GM12878 (cell line): ENCODE measurements at regions not wholly inside any gene's neighbourhood (a gene's known extent, or its start where the extent isn't known, plus 50 kb on each side); places are given as distances from the start of the nearest gene placed in this dataset.

Experiments
- ATAC-seq: fragments of 200-7000 bp; cut with Tn5 transposase; 3 replicates; pipeline ENCODE4 v1.9.1; 2020; ENCODE audit warnings: mild to moderate bottlenecking, moderate library complexity
- BruUV-seq: library from RNA; stranded (reverse); fragments of 400-500 nt; replicated peaks from 2 replicates; lab custom pipeline; 2021; lab: Mats Ljungman, UMichigan
- CTCF ChIA-PET: fragments of 300-600 bp; sonication (Branson Sonifier 250); formaldehyde crosslinking; extraction: SDS; loops from one replicate; lab custom pipeline; 2021; ENCODE audit warnings: inconsistent platforms; lab: Yijun Ruan, JAX
- POLR2A ChIA-PET: fragments of 350-600 bp; formaldehyde crosslinking; extraction: SDS; loops from one replicate; lab custom pipeline; 2021; ENCODE audit warnings: inconsistent platforms; lab: Charles Lee
- RAD21 ChIA-PET: fragments of 300-600 bp; sonication (Branson Sonifier 250); formaldehyde crosslinking; loops from one replicate; lab custom pipeline; 2023; ENCODE audit warnings: antibody characterized with exemption; ENCODE audit not compliant: unreplicated experiment; lab: Charles Lee
- SMC1A ChIA-PET: fragments of 300-600 bp; sonication (Branson Sonifier 250); formaldehyde crosslinking; loops from one replicate; lab custom pipeline; 2023; ENCODE audit not compliant: unreplicated experiment, uncharacterized antibody; lab: Charles Lee
- DNase-seq: peaks from one replicate; pipeline ENCODE4 v3.0.0-alpha.2; 2011; ENCODE audit warnings: low read depth, low spot score
- FAIRE-seq: peaks from 3 replicates; lab custom pipeline; 2011; peaks lifted over from hg19 to GRCh38; lab: Jason Lieb, UNC
- H2AFZ ChIP-seq: 2 replicates; pipeline ENCODE4 v1.6.0; 2011; ENCODE audit warnings: low read depth, low read length, control low read depth; ENCODE audit not compliant: control insufficient read depth
- H3K27ac ChIP-seq: 2 replicates; pipeline ENCODE4 v1.5.1; 2011; ENCODE audit warnings: control low read depth; ENCODE audit not compliant: control insufficient read depth, insufficient read depth
- H3K27me3 ChIP-seq, 2 experiments: replicated peaks in 1 of 2; 2 replicates each; pipeline versions ENCODE4 v1.6.0 to v1.6.1; 2011; ENCODE audit warnings: low read length in 1 of 2; ENCODE audit not compliant: control insufficient read depth in 2 of 2, insufficient read depth in 2 of 2
- H3K36me3 ChIP-seq, 2 experiments: 2 replicates each; pipeline ENCODE4 v1.5.1; 2011; ENCODE audit warnings: low read length in 1 of 2; ENCODE audit not compliant: control insufficient read depth in 2 of 2, insufficient read depth in 2 of 2
- H3K4me1 ChIP-seq: 2 replicates; pipeline ENCODE4 v1.6.1; 2011; ENCODE audit warnings: mild to moderate bottlenecking, low read length, moderate library complexity, mixed read lengths; ENCODE audit not compliant: control insufficient read depth, insufficient read depth
- H3K4me2 ChIP-seq: 2 replicates; pipeline ENCODE4 v1.6.0; 2011; ENCODE audit warnings: control low read depth; ENCODE audit not compliant: control insufficient read depth, insufficient read depth
- H3K4me3 ChIP-seq: fragments of 200-600 bp; sonication (generic); 2 replicates; pipeline ENCODE4 v1.5.1; 2016
- H3K79me2 ChIP-seq: 2 replicates; pipeline ENCODE4 v1.6.0; 2011; ENCODE audit warnings: low read length; ENCODE audit not compliant: control insufficient read depth, insufficient read depth
- H3K9ac ChIP-seq: 2 replicates; pipeline ENCODE4 v1.8.0; 2011; ENCODE audit warnings: low read length, control low read depth, mixed read lengths; ENCODE audit not compliant: control insufficient read depth, insufficient read depth
- H3K9me3 ChIP-seq: replicated peaks from 3 replicates; pipeline ENCODE4 v1.5.1; 2011; ENCODE audit warnings: mild to moderate bottlenecking, low read length; ENCODE audit not compliant: control insufficient read depth, insufficient read depth
- H4K20me1 ChIP-seq: 2 replicates; pipeline ENCODE4 v1.6.0; 2011; ENCODE audit not compliant: control insufficient read depth, insufficient read depth
- CREB1 ChIP-seq: IDR thresholded peaks from 2 replicates; pipeline ENCODE4 v1.6.1; 2012; ENCODE audit warnings: low read depth, mild to moderate bottlenecking, inconsistent platforms
- HCFC1 ChIP-seq: fragments of 150-350 bp; IDR thresholded peaks from 2 replicates; pipeline ENCODE4 v1.6.1; 2014; ENCODE audit warnings: low read length
- HDGF ChIP-seq: fragments of 450-650 bp; IDR thresholded peaks from 2 replicates; pipeline ENCODE4 v1.6.1; 2016; ENCODE audit warnings: antibody characterized with exemption
- MTA3 ChIP-seq: IDR thresholded peaks from 2 replicates; pipeline ENCODE4 v1.6.1; 2012; ENCODE audit warnings: low read length, inconsistent platforms, borderline replicate concordance
- NR2C1 ChIP-seq: fragments of 450-650 bp; IDR thresholded peaks from 2 replicates; pipeline ENCODE4 v1.6.1; 2017; ENCODE audit warnings: antibody characterized with exemption, mild to moderate bottlenecking, moderate library complexity
- RUNX3 ChIP-seq: IDR thresholded peaks from 2 replicates; pipeline ENCODE4 v1.6.1; 2012; ENCODE audit warnings: low read length, inconsistent platforms
- SUZ12 ChIP-seq: fragments of 200-600 bp; sonication (generic); IDR thresholded peaks from one replicate; pipeline ENCODE4 v1.6.1; 2018; ENCODE audit warnings: antibody characterized with exemption, mild to moderate bottlenecking; ENCODE audit not compliant: unreplicated experiment
- WGBS: methylation state at CpG from one replicate; pipeline ENCODE4 v1.1.6; 2016; ENCODE audit warnings: low lambda C conversion rate; ENCODE audit not compliant: insufficient replicate concordance, insufficient coverage; ENCODE audit errors: missing lambda C conversion rate; 5-methylcytosine and 5-hydroxymethylcytosine counted together
- in situ Hi-C: fragments of 300-500 bp; cut with MboI; formaldehyde crosslinking; loops from 9 replicates; pipeline ENCODE4 v1.14.3; 2018; ENCODE audit warnings: mixed read lengths
- intact Hi-C: fragments of 100-400 bp; cut with micrococcal nuclease; formaldehyde crosslinking; loops from one replicate; pipeline ENCODE4 v1.14.2; 2022; ENCODE audit not compliant: unreplicated experiment
- TF ChIP-seq, protein P1 (sequence below): fragments of 450-650 bp; IDR thresholded peaks from 2 replicates; pipeline ENCODE4 v1.6.1; 2017; ENCODE audit warnings: mild to moderate bottlenecking, low read depth, inconsistent platforms; ENCODE audit not compliant: poor library complexity, severe bottlenecking
- TF ChIP-seq, protein P2 (sequence below): IDR thresholded peaks from 2 replicates; pipeline ENCODE4 v1.6.1; 2012; ENCODE audit warnings: low read length, inconsistent platforms
- TF ChIP-seq, protein P3 (sequence below): fragments of 450-650 bp; IDR thresholded peaks from 2 replicates; pipeline ENCODE4 v1.6.1; 2018; ENCODE audit warnings: borderline replicate concordance, mild to moderate bottlenecking; ENCODE audit not compliant: partially characterized antibody
- TF ChIP-seq, protein P4 (sequence below): IDR thresholded peaks from 2 replicates; pipeline ENCODE4 v1.6.1; 2011; ENCODE audit warnings: low read depth, mild to moderate bottlenecking, low read length, moderate library complexity, borderline replicate concordance; ENCODE audit errors: extremely low read depth

DNA sequence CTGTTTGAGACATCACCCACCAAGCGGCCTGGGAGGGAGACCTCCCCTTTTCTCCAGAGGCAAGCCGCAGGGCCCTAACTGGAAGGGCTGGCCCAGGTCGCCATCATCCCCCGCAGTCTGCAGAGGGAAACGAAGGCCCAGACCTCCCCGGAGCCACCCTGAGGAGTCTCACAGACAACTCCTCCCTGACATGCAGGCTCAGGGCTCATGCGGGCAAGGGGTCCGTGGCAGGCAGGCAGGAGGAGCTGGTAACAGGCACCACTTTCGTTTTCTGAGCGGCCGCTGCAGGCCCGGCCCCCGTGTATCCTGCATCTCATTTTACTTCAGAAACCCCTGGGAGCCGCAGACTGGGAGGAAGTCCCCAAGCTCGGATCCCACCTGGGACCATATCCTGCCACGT, 192.0 kb upstream of the PPP1R26 start (continued):
- no peak for TF ChIP-seq NR2C1

DNA sequence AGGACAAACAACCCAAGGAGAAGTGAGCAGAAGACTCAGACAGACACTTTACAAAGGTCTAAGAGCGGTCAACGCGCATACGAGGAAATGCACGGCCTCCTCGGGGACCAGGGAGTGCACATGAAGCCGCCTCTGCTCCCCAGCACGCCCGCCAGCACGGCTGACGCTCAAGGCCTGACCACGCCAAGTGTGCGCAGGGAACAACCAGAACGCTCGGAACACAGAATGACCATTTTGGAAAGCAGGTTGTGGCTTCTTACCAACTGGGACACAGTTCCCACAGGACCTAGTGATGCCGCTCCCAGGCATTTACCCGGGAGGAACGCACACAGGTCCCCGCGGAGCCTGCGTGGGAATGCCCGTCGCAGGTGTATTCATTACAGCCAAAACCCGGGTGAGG, 191.5 kb upstream of the PPP1R26 start:
- no peaks in the 10 kb centered on the region for H3K79me2 ChIP-seq
- RAD21 ChIA-PET: no interaction called here
- H3K36me3 ChIP-seq: no peaks in the 10 kb centered on the region
- SMC1A ChIA-PET: no interaction called here
- 65% methylated on average over 24 of the region's 24 CpGs for WGBS
- no peaks in the 10 kb centered on the region for H3K4me1 ChIP-seq
- POLR2A ChIA-PET: no interaction called here
- H4K20me1 ChIP-seq: no peaks in the 10 kb centered on the region
- H2AFZ ChIP-seq: no peak overlapping the region
- H3K27ac ChIP-seq: no peak overlapping the region
- no peak for ATAC-seq
- in situ Hi-C loops (no loop called here), intact Hi-C loops (no loop called here)
- H3K27me3 ChIP-seq: no peaks in the 10 kb centered on the region; a peak in 1 of 4 replicates
- FAIRE-seq: no peak
- TF ChIP-seq SUZ12: no peak
- TF ChIP-seq, protein P1, sequence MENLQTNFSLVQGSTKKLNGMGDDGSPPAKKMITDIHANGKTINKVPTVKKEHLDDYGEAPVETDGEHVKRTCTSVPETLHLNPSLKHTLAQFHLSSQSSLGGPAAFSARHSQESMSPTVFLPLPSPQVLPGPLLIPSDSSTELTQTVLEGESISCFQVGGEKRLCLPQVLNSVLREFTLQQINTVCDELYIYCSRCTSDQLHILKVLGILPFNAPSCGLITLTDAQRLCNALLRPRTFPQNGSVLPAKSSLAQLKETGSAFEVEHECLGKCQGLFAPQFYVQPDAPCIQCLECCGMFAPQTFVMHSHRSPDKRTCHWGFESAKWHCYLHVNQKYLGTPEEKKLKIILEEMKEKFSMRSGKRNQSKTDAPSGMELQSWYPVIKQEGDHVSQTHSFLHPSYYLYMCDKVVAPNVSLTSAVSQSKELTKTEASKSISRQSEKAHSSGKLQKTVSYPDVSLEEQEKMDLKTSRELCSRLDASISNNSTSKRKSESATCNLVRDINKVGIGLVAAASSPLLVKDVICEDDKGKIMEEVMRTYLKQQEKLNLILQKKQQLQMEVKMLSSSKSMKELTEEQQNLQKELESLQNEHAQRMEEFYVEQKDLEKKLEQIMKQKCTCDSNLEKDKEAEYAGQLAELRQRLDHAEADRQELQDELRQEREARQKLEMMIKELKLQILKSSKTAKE: no peak
- H3K9ac ChIP-seq: no peak overlapping the region
- H3K9me3 ChIP-seq: no peaks in the 10 kb centered on the region; the same call in 2 of the 3 replicates
- no peak overlapping the region for H3K4me2 ChIP-seq
- no peak overlapping the region for H3K4me3 ChIP-seq
- DNase-seq: no peak
- no TSS peak for BruUV-seq
- CTCF ChIA-PET: no interaction called here

DNA sequence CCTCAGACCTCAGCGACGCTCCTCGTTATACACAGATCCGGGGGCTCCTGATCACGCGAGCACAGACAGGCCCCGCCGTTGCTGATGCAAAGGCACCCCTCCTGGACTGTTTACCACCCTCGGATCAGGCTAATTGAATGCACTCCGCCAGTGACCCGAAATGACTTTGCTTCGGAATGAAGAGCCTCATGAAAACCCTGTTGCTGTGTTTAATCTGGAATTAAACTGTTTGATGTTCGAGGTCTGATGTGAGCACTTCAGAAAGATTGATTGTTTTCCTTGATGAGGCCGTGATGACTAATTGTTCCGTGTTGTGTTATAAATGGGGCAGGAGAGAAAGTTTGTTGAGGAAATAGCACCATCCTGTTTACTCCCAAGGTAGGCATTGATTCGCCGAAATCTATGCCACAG, 190.5 kb upstream of the PPP1R26 start:
- Histone ChIP-seq H3K4me1 (no peaks in the 10 kb centered on the region), H3K4me3 (no peak overlapping the region), H2AFZ (no peak overlapping the region), H3K27me3 (no peaks in the 10 kb centered on the region; a peak in 2 of 4 replicates), H3K4me2 (no peak overlapping the region), H3K79me2 (no peaks in the 10 kb centered on the region), H4K20me1 (no peaks in the 10 kb centered on the region), H3K27ac (no peak overlapping the region), H3K9ac (no peak overlapping the region), H3K36me3 (no peaks in the 10 kb centered on the region), H3K9me3 (no peaks in the 10 kb centered on the region; the same call in 2 of the 3 replicates)
- 41% methylated on average over 17 of the region's 17 CpGs for WGBS
- RAD21 ChIA-PET: no interaction called here
- CTCF ChIA-PET: no interaction called here
- POLR2A ChIA-PET: no interaction called here
- intact Hi-C loops (no loop called here), in situ Hi-C loops (no loop called here)
- BruUV-seq: no TSS peak
- ATAC-seq (no peak), FAIRE-seq (no peak), DNase-seq (no peak)
- SMC1A ChIA-PET: no interaction called here
- TF ChIP-seq, protein P2, sequence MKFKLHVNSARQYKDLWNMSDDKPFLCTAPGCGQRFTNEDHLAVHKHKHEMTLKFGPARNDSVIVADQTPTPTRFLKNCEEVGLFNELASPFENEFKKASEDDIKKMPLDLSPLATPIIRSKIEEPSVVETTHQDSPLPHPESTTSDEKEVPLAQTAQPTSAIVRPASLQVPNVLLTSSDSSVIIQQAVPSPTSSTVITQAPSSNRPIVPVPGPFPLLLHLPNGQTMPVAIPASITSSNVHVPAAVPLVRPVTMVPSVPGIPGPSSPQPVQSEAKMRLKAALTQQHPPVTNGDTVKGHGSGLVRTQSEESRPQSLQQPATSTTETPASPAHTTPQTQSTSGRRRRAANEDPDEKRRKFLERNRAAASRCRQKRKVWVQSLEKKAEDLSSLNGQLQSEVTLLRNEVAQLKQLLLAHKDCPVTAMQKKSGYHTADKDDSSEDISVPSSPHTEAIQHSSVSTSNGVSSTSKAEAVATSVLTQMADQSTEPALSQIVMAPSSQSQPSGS: no peak
- TF ChIP-seq RUNX3 (no peak), HDGF (no peak), MTA3 (no peak), CREB1 (no peak), HCFC1 (no peak)
- TF ChIP-seq, protein P3, sequence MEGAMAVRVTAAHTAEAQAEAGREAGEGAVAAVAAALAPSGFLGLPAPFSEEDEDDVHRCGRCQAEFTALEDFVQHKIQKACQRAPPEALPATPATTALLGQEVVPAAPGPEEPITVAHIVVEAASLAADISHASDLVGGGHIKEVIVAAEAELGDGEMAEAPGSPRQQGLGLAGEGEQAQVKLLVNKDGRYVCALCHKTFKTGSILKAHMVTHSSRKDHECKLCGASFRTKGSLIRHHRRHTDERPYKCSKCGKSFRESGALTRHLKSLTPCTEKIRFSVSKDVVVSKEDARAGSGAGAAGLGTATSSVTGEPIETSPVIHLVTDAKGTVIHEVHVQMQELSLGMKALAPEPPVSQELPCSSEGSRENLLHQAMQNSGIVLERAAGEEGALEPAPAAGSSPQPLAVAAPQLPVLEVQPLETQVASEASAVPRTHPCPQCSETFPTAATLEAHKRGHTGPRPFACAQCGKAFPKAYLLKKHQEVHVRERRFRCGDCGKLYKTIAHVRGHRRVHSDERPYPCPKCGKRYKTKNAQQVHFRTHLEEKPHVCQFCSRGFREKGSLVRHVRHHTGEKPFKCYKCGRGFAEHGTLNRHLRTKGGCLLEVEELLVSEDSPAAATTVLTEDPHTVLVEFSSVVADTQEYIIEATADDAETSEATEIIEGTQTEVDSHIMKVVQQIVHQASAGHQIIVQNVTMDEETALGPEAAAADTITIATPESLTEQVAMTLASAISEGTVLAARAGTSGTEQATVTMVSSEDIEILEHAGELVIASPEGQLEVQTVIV: no peak
- TF ChIP-seq, protein P4, sequence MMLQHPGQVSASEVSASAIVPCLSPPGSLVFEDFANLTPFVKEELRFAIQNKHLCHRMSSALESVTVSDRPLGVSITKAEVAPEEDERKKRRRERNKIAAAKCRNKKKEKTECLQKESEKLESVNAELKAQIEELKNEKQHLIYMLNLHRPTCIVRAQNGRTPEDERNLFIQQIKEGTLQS: no peak
